HG03457 (cell line): ENCODE measurements at regions not wholly inside any gene's neighbourhood (a gene's known extent, or its start where the extent isn't known, plus 50 kb on each side); places are given as distances from the start of the nearest gene placed in this dataset.

Experiments used
- ATAC-seq: cut with Tn5 transposase; IDR thresholded peaks from one replicate; pipeline ENCODE4 v1.9.1; 2021; ENCODE audit warnings: moderate number of reproducible peaks; ENCODE audit not compliant: unreplicated experiment

- no peak for ATAC-seq
Observed at GRCh38 chr14:86510491-86510890, 980.5 kb downstream of the FLRT2 start.

GRCh38 chr14:86505808-86506207, 975.9 kb downstream of the FLRT2 start:
- no peak for ATAC-seq

DNA sequence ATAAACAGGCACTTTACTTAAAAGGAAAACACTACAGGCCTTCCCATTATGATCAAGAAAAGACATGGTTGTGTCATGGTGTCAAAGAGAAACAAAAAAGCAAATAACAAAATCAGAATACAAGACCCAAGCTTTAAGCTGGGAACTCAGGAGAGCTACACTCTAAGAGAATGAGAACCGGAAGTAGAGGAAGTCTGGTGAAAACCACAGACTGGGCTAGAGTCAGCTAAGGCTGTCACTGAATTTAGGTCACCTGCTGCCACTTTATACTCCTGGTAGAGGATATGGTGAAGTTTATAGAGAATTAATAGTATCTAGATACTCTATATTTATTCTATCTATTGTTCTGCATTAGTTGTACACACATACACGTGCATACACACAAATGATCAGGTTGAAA, 971.7 kb downstream of the FLRT2 start:
- ATAC-seq: no peak

DNA sequence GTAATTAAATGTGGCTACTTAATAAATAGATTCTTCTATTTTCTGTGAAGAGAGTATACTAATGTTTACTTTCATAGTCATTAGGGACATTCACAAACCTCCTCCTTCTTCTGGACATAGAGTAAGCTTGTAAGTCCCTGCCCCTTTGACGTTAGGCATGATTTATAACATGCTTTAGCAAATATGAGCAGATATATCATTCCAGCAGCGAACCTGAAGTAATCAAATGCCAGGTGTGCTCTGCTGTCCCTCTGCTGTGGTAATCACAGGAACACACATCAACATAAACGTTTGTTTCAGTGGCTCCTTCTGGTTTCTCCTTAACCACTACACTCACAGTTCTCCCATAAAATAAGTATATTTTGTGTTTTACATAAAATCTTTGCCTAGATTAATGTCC, 961.8 kb downstream of the FLRT2 start:
- ATAC-seq: no peak

DNA sequence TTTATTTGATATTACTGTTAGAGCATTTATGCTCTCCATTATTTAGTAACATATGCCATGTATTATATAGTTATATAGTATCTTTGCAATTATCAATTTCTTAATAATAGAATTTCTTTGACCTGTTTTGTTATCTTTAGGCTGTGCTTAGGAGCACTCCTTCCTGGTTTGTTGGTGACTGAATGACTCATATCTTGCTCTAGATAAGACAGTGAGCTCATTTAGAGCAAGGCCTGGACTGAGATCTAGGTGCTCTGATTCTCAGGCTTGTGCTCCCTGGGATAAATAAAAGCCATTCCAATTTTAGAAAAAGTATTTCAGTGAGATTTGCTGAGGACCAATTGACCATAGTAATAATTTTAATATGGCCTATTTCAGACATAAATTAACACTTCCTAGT, 951.2 kb downstream of the FLRT2 start:
- no peak for ATAC-seq

- no peak for ATAC-seq
Observed at GRCh38 chr14:86464341-86464740, 934.4 kb downstream of the FLRT2 start.

- no peak for ATAC-seq
Observed at GRCh38 chr14:86462193-86462753, 932.3 kb downstream of the FLRT2 start.

DNA sequence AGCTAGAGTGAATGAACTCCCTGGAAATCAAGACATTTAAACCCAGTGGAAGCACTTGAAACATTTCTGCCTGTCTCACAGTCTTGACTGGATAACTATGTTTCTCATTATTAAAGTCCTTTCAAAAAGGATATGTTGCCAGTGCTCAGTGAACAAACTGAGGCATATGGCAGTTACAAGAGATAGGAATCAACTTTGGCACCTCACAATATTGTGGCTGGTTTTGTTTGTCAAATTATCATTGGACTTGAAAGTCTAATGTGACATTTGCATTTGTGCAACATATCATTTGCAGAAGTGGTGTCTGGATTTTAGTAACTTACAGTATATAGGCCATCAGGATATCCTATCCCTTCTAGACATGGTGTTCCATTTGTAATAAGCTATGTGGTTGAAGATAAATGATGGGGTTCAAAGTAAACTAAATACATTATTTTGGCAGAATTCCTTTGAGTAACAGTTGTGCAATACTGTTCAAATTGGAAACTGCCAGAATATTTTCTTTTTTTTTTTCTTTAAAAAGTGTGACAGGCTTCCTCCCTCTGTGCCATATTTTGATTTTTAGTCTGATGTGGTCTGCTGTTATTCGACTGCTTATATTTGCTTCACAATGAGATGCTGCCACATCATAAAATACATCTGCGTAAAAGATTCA, 927.7 kb downstream of the FLRT2 start:
- ATAC-seq: no peak

GRCh38 chr14:86450085-86450484, 920.1 kb downstream of the FLRT2 start:
- ATAC-seq: no peak

DNA sequence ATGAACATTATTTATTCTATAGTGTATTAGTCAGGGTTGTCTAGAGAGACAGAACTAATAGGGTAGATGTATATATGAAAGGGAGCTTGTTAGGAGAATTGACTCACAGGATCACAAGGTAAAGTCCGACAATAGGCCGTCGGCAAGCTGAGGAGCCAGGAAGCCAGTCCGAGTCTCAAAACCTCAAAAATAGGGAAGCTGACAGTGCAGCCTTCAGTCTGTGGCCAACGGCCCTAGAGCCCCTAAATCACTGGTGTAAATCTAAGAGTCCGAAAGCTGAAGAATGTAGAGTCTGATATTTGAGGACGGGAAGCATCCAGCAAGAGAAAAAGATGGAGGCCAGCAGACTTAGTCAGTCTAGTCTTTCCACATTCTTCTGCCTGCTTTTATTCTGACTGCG, 912.2 kb downstream of the FLRT2 start:
- no peak for ATAC-seq

- no peak for ATAC-seq
Observed at GRCh38 chr14:86430853-86431252, 900.9 kb downstream of the FLRT2 start.

DNA sequence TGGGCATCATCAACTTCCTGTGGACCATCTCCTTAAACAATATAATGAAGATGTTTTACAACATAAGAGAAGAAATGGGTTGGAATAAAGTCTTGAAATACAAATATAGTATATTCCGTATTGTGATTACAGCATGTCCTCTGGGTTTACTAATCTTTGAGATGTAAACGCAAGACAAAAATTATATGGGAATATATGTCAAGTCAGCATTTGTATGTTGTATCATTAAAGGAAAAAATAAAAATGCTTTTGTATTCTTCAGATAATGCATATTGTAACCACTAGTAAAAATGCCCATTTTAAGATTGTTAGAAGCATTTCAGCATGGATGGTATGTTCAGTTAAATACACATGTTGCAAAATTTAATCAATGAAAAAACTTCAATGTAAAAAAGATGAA, 893.3 kb downstream of the FLRT2 start:
- no peak for ATAC-seq

DNA sequence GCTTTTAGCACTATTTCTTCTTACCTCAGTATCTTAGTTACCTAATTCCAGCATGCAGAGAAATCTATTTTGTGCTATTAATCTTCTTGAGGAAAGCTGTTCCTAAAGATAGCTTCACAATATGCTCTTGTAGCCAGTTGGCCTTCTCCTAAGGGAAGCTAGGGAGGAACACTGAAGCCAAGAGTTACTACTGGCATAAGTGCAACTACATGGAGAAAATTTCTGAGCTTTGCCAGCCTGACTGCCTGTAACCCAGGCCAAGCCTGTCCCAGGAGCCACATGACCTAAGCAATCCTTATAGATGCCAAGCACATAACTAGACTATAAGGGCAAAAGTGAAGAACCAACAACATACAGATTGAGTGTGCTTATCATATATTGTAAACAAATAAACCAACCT, 890.2 kb downstream of the FLRT2 start:
- no peak for ATAC-seq

GRCh38 chr14:86414146-86414545, 884.2 kb downstream of the FLRT2 start:
- no peak for ATAC-seq

DNA sequence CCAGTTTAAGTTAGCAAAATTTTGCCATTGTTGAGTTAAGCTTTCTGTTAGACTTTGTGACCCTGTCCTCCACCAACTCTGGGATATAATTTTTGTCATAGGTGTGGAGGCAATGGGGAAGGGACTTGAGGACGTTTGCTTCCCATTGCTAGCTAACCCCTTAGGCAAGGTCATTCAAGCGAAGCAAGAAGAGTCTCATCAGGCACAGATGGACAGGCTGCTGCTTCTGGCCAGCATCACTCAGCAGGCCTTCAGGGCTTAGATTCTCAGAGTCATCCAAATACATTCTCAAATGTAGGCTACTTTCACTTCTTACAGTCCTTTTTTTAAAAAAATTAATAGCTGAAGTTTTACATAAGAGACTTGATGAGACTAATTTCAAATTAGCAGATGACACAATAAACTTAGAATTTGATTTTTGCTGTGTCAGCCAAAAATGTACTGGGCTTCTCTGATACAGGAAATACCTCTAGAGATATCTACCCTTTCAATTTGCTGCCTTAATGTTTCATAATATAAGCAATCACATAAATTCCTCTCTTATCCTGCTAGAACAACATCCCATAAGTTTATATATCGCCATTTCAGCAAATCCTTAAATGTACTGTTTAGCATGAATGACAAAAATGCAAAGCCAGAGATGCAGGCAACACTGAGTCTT, 875.2 kb downstream of the FLRT2 start:
- no peak for ATAC-seq

GRCh38 chr14:86404425-86404824, 874.5 kb downstream of the FLRT2 start:
- no peak for ATAC-seq

DNA sequence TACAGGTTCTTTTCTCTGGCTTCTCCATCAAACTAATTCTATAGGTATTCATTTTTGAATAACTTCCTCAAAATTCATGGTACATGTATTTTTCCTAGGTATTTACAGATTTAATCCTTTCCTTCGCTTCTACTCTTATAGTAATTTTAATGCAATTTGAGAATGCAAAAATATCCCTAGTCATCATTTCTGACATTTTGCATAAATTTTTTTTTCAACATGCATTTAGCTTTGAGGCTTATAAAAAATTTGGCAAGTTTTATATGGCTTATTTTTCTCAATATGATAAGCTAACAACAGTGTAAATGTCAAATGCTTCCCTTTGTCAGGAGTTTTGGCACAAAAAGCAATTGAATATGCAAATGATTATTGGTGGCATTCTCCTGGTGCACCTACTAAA, 872.6 kb downstream of the FLRT2 start:
- no peak for ATAC-seq

DNA sequence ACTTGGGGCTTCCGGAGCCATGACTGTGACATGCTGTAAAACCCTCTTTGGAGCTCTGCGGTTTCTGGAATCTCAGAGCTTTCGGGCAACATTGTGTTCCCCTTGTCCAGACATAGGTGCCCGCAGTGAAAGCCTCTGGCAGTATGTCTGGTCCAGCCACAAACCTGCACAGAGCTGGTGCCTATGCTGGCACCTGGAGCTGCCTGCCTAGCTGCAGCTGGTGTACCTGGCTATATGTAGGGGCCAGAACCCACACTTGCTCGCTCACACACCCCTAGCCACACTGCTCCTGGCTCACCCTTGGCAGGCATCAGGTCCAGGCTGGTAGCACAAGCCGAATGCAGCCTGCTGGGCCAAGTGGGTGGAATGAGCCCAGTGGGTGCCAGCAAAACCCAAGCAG, 861.1 kb downstream of the FLRT2 start:
- ATAC-seq: no peak

- no peak for ATAC-seq
Observed at GRCh38 chr14:86388216-86388615, 858.3 kb downstream of the FLRT2 start.

GRCh38 chr14:86373886-86374285, 843.9 kb downstream of the FLRT2 start:
- ATAC-seq: no peak

DNA sequence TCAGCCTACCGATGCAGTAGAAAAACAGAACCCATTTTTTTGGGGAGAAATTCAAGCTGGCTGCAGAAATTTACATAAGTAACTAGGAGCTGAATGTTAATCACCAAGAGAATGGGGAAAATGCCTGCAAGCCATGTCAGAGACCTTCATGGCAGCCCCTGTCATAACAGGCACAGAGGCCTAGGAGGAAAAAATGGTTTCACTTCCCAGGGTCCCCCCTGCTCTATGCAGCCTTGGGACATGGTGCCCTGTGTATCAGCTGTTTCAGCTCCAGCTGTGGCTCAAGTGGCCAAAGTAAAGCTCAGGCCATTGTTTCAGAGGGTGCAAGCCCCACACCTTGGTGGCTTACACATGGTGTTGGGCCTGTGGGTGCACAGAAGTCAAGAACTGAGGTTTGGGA, 842.5 kb downstream of the FLRT2 start:
- ATAC-seq: no peak

DNA sequence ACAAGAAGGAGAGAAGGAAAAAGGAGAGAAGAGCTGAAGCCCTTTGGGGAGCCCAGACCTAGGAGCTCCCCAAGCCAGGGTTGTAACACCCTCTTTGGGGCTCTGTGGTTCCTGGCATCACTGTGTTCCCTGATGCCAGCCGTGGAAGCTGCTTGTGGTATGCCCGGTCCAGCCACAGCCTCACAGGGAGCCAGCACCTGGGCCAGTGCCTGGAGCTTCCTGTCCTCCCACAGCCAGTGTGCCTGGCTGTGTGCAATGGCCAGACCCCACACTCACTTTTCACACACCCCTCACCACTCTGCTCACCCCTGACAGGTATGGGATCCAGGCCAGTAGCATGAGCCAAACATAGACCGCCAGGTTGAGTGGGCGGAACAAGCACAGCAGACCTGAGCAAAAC, 834.7 kb downstream of the FLRT2 start:
- no peak for ATAC-seq

- no peak for ATAC-seq
Observed at GRCh38 chr14:86363576-86363975, 833.6 kb downstream of the FLRT2 start.
